GM19193 (cell line): ENCODE measurements at regions not wholly inside any gene's neighbourhood (a gene's known extent, or its start where the extent isn't known, plus 50 kb on each side); places are given as distances from the start of the nearest gene placed in this dataset.

ENCODE experiments used
- POLR2A ChIP-seq: IDR thresholded peaks from 4 replicates; pipeline ENCODE4 v1.6.1; 2011; ENCODE audit not compliant: insufficient read depth, insufficient read length; ENCODE audit errors: extremely low read depth

GRCh38 chr3:72636969-72637597, 211.2 kb downstream of the SHQ1 start:
- TF ChIP-seq POLR2A: no peak

DNA sequence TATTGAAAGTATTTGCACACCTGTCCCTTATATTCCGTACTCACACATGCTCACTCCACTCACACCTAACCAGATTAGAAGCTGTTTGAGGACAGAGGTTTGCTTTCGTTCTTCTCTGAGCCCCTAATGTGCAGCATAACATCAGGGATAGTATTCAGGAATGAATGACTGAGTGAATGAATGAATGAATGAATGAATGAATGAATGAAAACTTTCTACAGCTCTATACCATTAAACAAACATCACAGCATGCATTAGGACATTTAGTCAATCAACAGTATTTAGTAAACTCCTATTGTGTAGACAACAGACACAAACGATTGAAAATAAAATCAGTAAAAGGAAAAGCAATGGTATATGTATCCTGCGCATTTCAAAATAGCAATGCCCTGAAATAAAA, 212.7 kb downstream of the SHQ1 start:
- no peak for TF ChIP-seq POLR2A

GRCh38 chr3:72634128-72634527, 214.1 kb downstream of the SHQ1 start:
- TF ChIP-seq POLR2A: no peak

DNA sequence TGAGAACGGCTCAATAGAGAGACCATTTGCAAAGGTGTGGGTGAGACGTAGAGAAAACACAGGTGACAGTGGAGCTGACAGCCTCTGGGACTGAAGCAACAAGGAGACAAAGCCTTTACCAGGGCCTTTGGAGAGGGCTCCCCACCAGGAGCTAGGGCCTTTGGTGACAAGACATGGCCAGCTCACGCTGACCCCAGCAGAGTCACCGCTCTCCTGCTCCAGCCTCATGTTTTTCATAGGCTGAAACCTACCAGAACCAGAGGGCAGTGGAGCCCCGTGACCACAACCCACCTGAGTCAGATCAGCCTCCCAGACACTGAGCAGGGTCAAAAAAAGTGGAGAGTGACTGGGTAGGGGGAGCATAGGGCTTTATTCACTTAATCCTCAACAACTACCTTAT, 214.7 kb downstream of the SHQ1 start:
- no peak for TF ChIP-seq POLR2A

DNA sequence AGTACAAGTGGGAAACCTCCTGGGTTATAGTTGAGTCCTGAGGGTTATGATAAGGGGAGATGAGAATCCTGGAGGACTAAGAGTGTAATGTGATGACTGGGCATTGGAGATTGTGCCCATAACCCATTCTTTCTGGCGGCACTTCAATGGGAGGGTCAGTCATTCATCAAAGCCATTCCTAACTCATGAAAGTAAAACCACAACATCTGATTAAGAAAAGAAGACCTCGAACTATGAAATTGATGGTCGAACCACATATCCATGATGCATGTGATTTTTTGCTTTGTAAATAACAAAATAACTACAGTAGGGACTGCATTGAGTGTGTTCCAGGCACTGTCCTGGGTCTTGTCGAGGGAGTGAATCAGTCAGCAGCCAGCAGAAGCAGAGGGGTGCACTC, 215.1 kb downstream of the SHQ1 start:
- TF ChIP-seq POLR2A: no peak

DNA sequence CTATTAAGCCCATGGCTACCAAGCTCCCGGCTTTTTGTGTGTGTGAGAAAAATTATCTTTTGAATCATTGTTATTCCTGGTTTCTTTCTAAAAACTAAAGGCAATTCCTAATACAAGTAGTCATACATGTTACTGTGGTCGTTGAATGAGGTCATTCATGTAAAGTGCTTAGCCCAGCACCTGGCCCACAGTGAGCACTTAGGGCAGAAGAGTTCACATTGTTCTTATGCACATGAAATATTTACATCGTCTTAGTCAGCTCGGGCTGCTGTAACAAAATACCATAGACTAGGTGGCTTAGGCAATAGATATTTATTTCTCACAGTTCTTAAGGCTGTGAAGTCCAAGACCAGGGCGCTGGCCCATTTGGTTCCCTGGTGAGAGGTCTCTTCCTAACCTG, 216.1 kb downstream of the SHQ1 start:
- TF ChIP-seq POLR2A: no peak

DNA sequence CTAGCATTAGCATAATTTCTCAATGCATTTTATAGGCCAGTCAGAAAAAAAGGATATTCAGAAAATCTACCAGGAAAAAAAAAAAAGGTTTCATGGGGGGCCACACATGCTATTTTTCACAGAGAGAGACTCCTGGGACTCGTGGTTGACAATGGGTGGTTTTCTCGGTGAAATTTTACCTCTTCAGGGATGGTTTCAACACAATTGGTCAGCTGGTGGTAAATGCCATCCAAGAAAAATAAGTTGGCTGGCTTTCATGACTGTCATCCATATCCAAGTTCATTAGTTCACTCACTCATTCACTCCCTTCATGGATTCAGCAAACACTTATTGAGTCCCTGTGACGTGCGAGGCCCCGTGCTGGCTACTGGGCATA, 217.3 kb downstream of the SHQ1 start:
- no peak for TF ChIP-seq POLR2A

- no peak for TF ChIP-seq POLR2A
Measured at GRCh38 chr3:72630327-72630968, 217.8 kb downstream of the SHQ1 start.

DNA sequence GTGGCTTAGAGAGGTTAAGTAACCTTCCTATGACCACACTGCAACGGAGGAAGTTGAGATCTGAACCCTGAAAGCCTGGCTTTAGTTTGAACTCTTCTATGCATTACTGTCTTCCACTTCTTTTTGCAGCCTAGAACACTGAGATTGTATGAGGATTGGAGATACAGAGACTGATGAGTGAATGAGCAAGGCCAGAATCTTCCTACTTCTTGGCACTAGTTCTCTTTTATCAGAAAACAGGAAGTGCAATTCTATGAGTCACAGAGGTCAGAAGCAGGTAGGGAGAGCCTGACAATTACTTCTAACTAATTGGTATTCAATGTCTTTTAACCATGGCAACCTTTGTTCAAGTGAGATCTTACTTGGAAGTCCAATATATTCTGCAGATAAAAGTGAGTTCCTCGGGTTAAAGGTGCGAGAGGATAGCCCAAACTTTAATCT, 219.0 kb downstream of the SHQ1 start:
- no peak for TF ChIP-seq POLR2A

DNA sequence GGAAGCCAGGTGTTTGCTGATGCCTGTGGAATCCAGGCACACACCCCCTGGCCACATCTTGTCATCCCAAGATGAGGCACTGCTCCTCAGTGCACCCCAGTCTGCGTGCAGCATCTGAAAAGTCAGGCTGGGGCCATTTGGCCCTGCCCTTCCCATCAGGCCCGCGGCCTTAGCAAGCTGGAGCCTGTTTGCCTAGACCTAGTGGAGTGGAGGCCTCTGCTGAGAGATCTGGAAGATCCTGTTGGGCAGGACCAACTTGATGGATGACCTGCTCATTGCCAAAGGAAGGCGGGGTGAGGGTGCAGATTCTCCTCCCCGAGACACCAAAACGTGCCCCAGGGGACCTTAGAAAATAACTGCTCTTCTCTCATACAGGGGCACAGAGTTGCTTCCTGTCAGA, 220.2 kb downstream of the SHQ1 start:
- no peak for TF ChIP-seq POLR2A

DNA sequence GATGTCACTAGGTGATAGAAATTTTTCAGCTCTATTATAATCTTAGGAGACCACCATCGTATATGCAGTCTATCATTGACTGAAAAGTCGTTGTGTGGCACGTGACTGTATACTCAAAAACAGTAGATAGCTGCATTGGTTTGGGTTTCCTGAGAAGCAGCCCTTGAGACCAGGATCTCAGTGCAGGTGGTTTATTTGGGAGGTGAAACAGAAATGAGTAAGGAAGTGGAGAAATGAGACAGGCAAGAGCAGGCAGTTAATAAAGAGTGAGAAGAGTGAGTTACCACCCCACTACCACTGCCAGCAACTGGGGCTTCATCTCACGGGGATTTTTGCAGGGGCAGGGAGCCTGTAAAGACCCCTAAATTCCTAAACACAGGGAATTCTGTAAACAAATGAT, 221.0 kb downstream of the SHQ1 start:
- TF ChIP-seq POLR2A: no peak

DNA sequence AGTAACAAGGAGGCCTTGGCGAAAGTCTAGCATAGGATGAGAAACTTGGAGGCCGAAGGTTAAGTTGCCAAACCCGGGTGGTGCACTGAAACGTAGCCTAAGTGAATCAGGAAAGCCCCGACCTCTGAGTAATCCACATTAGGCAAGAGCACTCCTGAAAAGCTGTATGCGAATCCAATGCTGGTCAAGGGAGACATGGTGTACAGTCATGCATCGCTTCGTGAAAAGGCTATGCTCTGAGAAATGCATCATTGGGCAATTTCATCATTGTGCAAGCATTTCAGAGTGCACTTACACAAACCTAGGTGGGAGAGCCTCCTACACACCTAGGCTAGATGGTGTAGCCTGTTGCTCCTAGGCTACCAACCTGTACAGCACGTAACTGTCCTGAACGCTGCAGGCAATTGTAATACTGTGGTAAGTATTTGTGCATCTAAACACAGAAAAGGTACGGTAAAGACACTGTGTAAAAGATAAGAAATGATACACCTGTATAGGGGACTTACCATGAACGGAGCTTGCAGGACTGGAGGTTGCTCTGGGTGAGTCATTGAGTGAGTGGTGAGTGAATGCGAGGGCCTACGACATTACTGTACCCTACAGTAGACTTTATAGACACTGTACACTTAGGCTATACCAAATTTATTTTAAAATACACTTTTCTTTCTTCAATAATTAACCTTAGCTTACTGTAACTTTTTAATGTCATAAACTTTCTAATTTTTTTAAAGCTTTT, 222.5 kb downstream of the SHQ1 start:
- no peak for TF ChIP-seq POLR2A

GRCh38 chr3:72624656-72625055, 223.6 kb downstream of the SHQ1 start:
- TF ChIP-seq POLR2A: no peak

DNA sequence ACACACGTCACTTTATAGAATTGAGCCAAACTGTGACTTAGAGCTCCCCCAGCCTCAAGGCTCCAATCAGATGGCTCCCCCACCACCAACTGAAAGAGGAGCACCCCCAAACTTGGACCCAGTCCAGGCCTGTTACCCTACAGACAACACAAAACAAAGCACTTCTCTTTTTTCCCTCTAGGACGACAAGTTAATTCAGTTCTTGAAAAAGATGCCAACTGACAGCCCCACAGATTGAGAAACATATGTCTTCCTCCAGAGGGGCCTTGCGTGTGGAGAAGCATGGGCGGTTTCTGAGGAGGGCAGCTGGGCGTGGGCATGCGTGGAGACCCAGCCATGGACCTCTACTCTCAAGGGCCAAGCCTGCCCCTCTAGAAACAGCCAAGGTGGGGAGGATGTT, 229.5 kb downstream of the SHQ1 start:
- TF ChIP-seq POLR2A: no peak

GRCh38 chr3:72617424-72618024, 230.7 kb downstream of the SHQ1 start:
- TF ChIP-seq POLR2A: no peak

GRCh38 chr3:72615776-72616175, 232.5 kb downstream of the SHQ1 start:
- no peak for TF ChIP-seq POLR2A

- TF ChIP-seq POLR2A: no peak
Measured at GRCh38 chr3:72615182-72615581, 233.1 kb downstream of the SHQ1 start.
